Head of caudate nucleus (tissue), 42 donors: ENCODE measurements at regions not wholly inside any gene's neighbourhood (a gene's known extent, or its start where the extent isn't known, plus 50 kb on each side); places are given as distances from the start of the nearest gene placed in this dataset.

ENCODE experiments used
- DNase-seq, 42 donors: peaks; one replicate each; pipeline versions ENCODE4 v3.0.0 to v3.0.0-alpha.2; 2020 to 2021; ENCODE audit warnings: mixed read lengths in 7 of 42
- intact Hi-C: fragments of 100-400 bp; cut with DNase I; formaldehyde crosslinking; loops from one replicate; pipeline ENCODE4 v1.15.0; 2022

DNA sequence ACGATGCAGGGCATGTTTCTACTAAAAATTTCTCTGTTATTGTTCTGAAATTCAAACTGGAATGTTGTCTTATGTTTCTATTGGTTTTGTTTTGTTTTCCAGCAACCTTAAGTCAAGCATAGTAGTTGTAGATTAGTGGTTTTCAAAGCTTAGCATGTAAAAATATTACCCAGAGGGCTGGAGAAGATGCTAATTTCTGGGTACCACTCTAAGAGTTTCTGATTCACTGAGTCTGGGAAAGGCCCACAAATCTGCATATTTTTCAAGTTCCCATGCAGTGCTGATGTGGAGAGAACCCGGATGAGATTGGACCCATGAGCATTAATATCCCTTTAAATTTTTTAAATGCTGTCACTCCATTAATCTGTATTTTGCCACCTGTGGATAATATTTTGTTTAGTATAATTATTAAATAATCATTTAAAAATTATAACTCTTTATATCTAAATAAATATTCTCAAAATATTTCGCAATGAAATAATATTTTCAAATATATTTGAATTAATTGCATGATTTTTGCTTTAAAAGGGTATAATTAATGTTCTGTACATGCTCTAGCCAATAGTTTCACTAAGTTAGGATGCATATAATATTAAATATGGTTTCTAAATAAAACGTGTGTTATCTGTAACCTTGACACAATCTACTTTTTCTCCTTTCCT is 1274.7 kb upstream of the CADM2 start:
- no peak for DNase-seq
- intact Hi-C loops = no loop called here

GRCh38 chr3:83706669-83707068 is 1252.1 kb upstream of the CADM2 start:
- no peak for DNase-seq
- intact Hi-C loops = no loop called here

DNA sequence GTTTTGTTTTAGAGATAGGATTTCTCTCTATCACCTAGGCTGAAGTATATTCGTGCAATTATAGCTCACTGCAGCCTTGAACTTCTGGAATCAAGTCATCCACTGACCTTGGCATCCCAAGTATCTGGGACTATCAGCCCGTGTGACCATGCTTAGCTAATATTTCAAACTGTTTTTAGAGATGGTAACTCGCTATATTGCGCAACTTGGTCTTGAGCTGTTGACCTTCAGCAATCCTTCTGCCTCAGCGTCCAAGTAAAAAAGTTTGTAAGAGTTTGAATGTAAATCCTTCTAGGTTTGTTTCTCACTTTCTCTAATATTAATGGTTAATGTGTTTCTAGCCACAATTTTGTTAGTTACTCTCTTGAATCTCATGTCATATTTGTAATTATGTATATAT is 1243.5 kb upstream of the CADM2 start:
- intact Hi-C loops = no loop called here
- no peak for DNase-seq

DNA sequence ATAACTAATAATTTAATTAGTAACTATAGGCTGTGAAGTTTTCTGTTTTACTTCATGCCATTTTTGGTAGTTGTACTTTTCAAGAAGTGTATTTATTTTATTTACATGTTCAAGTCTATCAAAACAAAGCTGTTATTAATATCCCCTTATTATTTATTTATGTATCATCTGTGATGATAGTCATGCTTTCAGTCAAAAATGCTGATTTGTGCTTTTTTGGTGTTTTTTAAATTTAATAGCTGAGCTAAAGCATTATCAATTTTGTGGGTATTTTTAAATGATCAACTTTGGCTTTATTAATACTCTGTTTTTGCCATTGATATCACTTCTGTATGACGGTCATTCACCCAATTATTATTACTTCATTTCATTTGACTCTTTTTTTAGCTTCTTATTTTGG is 1229.2 kb upstream of the CADM2 start:
- intact Hi-C loops = no loop called here

DNA sequence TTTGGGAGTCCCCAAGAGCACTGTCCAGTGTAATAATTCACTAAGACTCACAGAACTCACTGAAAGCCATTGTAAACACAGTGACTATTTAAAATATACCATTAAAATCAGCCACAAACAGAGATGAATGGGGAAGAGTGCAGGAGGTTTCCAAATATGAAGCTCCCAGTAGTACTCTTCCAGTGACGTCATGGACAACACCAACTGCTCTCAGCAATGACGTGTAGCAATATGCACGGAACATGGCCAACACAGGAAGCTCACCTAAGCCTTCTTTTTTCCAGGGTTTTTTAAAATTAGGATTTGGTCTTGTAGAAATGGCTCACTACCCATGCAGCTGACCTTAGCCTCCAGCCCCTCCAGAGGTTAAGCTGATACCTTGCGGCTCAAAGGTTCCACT is 1224.1 kb upstream of the CADM2 start:
- intact Hi-C loops = no loop called here
- DNase-seq = no peak

More for the DNA sequence above, 1229.2 kb upstream of the CADM2 start:
- no peak for DNase-seq

- DNase-seq = no peak
- intact Hi-C loops = no loop called here
Observed at GRCh38 chr3:83738202-83738601, 1220.6 kb upstream of the CADM2 start.

DNA sequence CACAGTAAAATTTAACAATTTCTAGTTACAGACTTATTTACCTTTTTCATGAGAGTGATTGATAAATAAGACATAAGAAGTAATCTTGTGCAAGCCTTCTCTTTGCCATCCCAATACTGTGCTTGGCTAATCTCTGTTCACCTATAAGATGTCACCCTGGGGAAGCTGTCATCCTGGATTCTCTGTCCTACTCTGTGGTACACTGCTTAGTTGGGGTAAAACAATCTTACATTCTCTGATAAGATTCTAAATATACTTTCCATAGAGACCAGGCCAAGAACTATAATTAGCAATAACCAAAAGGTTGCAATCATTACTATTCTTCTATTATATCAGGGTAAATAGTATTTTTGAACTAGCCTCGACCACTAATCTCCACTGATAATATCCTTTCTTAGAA is 1218.3 kb upstream of the CADM2 start:
- DNase-seq = no peak
- intact Hi-C loops = no loop called here

- DNase-seq = no peak
- intact Hi-C loops = no loop called here
Observed at GRCh38 chr3:83765956-83766355, 1192.8 kb upstream of the CADM2 start.

GRCh38 chr3:83769791-83770663 is 1188.8 kb upstream of the CADM2 start:
- DNase-seq = no peak
- intact Hi-C loops = no loop called here

- intact Hi-C loops = no loop called here
- no peak for DNase-seq
Observed at GRCh38 chr3:83770664-83771402, 1188.0 kb upstream of the CADM2 start.

DNA sequence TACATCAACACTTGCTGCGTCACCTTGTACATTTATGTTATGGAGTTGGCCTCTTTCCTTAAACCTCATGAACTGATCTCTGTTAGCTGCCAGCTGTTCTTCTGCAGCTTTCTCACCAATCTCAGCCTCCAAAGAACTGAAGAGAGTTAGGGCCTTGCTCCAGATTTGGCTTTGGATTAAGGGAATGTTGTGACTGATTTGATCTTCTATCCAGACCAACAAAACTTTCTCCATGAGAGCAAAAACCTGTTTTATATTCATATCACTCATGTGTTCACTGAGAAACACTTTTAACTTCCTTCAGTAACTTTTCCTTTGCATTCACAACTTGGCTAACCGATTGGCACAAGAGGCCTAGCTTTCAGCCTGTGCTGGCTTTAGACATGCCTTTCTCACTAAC is 1156.0 kb upstream of the CADM2 start:
- no peak for DNase-seq
- intact Hi-C loops = no loop called here

GRCh38 chr3:83807511-83807910 is 1151.3 kb upstream of the CADM2 start:
- DNase-seq = no peak
- intact Hi-C loops = no loop called here

GRCh38 chr3:83813176-83813575 is 1145.6 kb upstream of the CADM2 start:
- DNase-seq = no peak
- intact Hi-C loops = no loop called here

GRCh38 chr3:83816653-83817052 is 1142.1 kb upstream of the CADM2 start:
- intact Hi-C loops = no loop called here

DNA sequence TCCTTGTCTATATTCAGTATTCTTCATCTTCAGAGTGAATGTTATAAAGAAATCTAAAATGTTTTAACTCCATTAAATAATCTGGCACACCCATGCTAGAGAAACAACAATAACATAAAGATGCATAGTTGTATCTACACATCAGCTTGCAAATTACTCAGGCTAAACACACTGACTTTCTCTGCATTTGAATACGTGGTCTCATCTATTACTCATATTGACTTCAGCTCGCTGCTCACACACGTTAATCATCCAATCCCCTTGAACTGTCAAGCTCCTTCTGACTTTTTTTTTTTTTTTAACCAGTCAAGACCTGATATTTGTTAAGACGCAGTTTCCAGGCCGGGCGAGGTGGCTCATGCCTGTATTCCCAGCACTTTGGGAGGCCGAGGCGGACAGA is 1137.3 kb upstream of the CADM2 start:
- no peak for DNase-seq
- intact Hi-C loops = no loop called here

More at GRCh38 chr3:83816653-83817052, 1142.1 kb upstream of the CADM2 start:
- no peak for DNase-seq

DNA sequence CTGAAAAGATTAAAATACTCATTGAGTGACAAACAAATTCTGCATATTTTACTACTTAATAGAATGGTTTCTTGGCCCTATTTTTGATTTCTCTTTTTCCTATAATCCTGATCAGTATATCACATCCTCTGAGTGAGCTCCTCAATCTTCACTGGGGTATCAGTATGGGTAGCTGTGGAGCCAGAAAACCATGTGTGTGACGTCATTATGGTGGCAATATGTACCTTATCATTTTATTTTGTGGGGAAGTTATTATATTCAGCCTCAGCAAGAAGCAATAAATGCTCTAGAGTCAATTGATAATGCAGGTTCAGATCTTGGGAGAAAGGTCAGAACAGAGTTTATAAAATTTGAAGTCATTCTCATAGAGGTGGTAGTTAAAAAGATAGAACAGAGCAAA is 1135.7 kb upstream of the CADM2 start:
- DNase-seq = no peak
- intact Hi-C loops = no loop called here

- intact Hi-C loops = no loop called here
- DNase-seq = no peak
Observed at GRCh38 chr3:83835040-83835439, 1123.7 kb upstream of the CADM2 start.

GRCh38 chr3:83842511-83842910 is 1116.3 kb upstream of the CADM2 start:
- no peak for DNase-seq
- intact Hi-C loops = no loop called here

DNA sequence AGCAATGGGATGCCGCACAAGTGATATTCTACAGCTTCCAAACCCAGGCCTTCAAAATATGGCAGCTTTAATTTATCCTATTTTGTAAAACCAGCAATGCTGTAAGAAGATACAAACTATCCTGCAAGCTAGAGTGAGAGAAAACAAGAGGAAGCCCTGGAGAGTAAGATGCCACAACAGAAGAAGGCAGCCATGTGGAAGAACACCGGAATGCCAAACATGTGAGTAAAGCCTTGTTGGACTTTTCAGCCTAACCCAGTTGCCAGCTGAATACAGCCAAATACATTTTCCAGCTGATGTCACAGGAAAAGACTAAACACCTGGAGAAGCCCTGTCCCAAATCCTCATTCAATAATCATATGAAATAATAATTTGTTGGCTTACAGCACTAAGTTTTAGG is 1115.1 kb upstream of the CADM2 start:
- DNase-seq = no peak
- intact Hi-C loops = no loop called here

- no peak for DNase-seq
- intact Hi-C loops = no loop called here
Observed at GRCh38 chr3:83849106-83849730, 1109.6 kb upstream of the CADM2 start.
